K562 (cell line): ENCODE measurements at regions not wholly inside any gene's neighbourhood (a gene's known extent, or its start where the extent isn't known, plus 50 kb on each side); places are given as distances from the start of the nearest gene placed in this dataset.

Source experiments
- ATAC-seq: fragments of 200-7000 bp; cut with Tn5 transposase; 3 replicates; pipeline ENCODE4 v1.9.1; 2020; ENCODE audit warnings: moderate library complexity
- BruUV-seq: library from RNA; stranded (reverse); fragments of 400-500 nt; replicated peaks from 2 replicates; lab custom pipeline; 2021; lab: Mats Ljungman, UMichigan
- CTCF ChIA-PET: fragments of 300-600 bp; formaldehyde crosslinking; extraction: SDS; loops from one replicate; lab custom pipeline; 2021; ENCODE audit warnings: low intra/inter-chr PET ratio; lab: Yijun Ruan, JAX
- POLR2A ChIA-PET: fragments of 300-600, 350-650 bp; sonication (Branson Sonifier 250); formaldehyde crosslinking; extraction: SDS; loops from one replicate; lab custom pipeline; 2021; ENCODE audit warnings: antibody characterized with exemption, inconsistent platforms; lab: Yijun Ruan, JAX
- DNase-seq, 4 experiments: peaks; one replicate each; pipeline versions ENCODE4 v3.0.0 to v3.0.0-alpha.2; 2011 to 2018; ENCODE audit warnings: low spot score in 3 of 4, mixed read lengths in 3 of 4; ENCODE audit errors: extremely low read depth in 1 of 4
- FAIRE-seq: peaks from 2 replicates; lab custom pipeline; 2011; peaks lifted over from hg19 to GRCh38; lab: Jason Lieb, UNC
- H2AFZ ChIP-seq: 2 replicates; pipeline ENCODE4 v1.6.0; 2011; ENCODE audit warnings: low read depth, low read length, control low read depth, inconsistent platforms
- H3K27ac ChIP-seq: fragments of 200-600 bp; 3 replicates; pipeline ENCODE4 v1.8.0; 2011; ENCODE audit warnings: low read depth, mild to moderate bottlenecking, control low read depth, inconsistent platforms, low read length, moderate library complexity, mixed read lengths; ENCODE audit errors: extremely low read depth
- H3K27me3 ChIP-seq, 2 experiments: fragments of 300-600 bp in 1 of 2; 2 replicates in 1 of 2; 3 replicates in 1 of 2; pipeline versions ENCODE4 v1.6.0 to v1.8.0; 2011; ENCODE audit warnings: inconsistent platforms in 2 of 2, low read length in 2 of 2, mild to moderate bottlenecking in 1 of 2, mixed read lengths in 1 of 2, moderate library complexity in 1 of 2; ENCODE audit not compliant: control insufficient read depth in 2 of 2, insufficient read depth in 2 of 2
- H3K36me3 ChIP-seq: fragments of 300-600 bp; 3 replicates; pipeline ENCODE4 v1.8.0; 2011; ENCODE audit warnings: mild to moderate bottlenecking, low read length, inconsistent platforms; ENCODE audit not compliant: control insufficient read depth, insufficient read depth
- H3K4me1 ChIP-seq, 2 experiments: fragments of 200-600 bp in 1 of 2; replicated peaks in 1 of 2; 2 replicates in 1 of 2; 3 replicates in 1 of 2; pipeline versions ENCODE4 v1.5.1 to v1.8.0; 2011; ENCODE audit warnings: inconsistent platforms in 2 of 2, low read length in 2 of 2, mild to moderate bottlenecking in 1 of 2, mixed read lengths in 1 of 2, moderate library complexity in 1 of 2; ENCODE audit not compliant: control insufficient read depth in 2 of 2, insufficient read depth in 2 of 2
- H3K4me2 ChIP-seq: 2 replicates; pipeline ENCODE4 v1.6.1; 2011; ENCODE audit warnings: low read length, control low read depth, inconsistent platforms, mixed read lengths; ENCODE audit not compliant: insufficient read depth
- H3K4me3 ChIP-seq: fragments of 200-600 bp; sonication (generic), shearing (Covaris generic); 2 replicates; pipeline ENCODE4 v1.5.1; 2016; ENCODE audit warnings: control low read depth, inconsistent platforms
- H3K79me2 ChIP-seq: fragments of 200-600 bp; 3 replicates; pipeline ENCODE4 v1.8.0; 2011; ENCODE audit warnings: low read length, inconsistent platforms; ENCODE audit not compliant: control insufficient read depth, insufficient read depth
- H3K9ac ChIP-seq, 2 experiments: 2 replicates each; pipeline versions ENCODE4 v1.6.0 to v1.6.1; 2011; ENCODE audit warnings: low read depth in 2 of 2, low read length in 2 of 2, control low read depth in 1 of 2, inconsistent platforms in 1 of 2, mild to moderate bottlenecking in 1 of 2, mixed read lengths in 1 of 2; ENCODE audit not compliant: insufficient read depth in 1 of 2
- H3K9me1 ChIP-seq: one replicate; pipeline ENCODE4 v1.6.0; 2011; ENCODE audit warnings: inconsistent platforms, mild to moderate bottlenecking, low read length, moderate library complexity; ENCODE audit not compliant: control insufficient read depth, insufficient read depth
- H3K9me3 ChIP-seq: replicated peaks from 2 replicates; pipeline ENCODE4 v1.5.1; 2011; ENCODE audit warnings: low read depth, low read length, inconsistent platforms; ENCODE audit not compliant: control insufficient read depth, insufficient read depth
- H4K20me1 ChIP-seq: replicated peaks from 2 replicates; pipeline ENCODE4 v1.6.1; 2011; ENCODE audit warnings: low read length, inconsistent platforms, mixed read lengths; ENCODE audit not compliant: control insufficient read depth, insufficient read depth
- ATF1 ChIP-seq, 2 experiments: fragments of 450-650 bp in 1 of 2; IDR thresholded peaks; 2 replicates each; pipeline ENCODE4 v1.6.1; 2016; ENCODE audit warnings: missing compliant biosample characterization in 1 of 2, missing genetic modification characterization in 1 of 2
- CREB3 ChIP-seq: fragments of 450-650 bp; conservative IDR thresholded peaks from 2 replicates; pipeline ENCODE4 v1.6.1; 2016; ENCODE audit warnings: missing genetic modification characterization, low read depth, mild to moderate bottlenecking, missing compliant biosample characterization, moderate library complexity
- DACH1 ChIP-seq: fragments of 450-650 bp; IDR thresholded peaks from 2 replicates; pipeline ENCODE4 v1.6.1; 2018; ENCODE audit not compliant: partially characterized antibody
- E2F1 ChIP-seq: sonication (generic); formaldehyde crosslinking; IDR thresholded peaks from 2 replicates; pipeline ENCODE4 v1.8.1; 2023; ENCODE audit warnings: mild to moderate bottlenecking, missing genetic modification reagents, moderate library complexity
- GABPB1 ChIP-seq: sonication (generic); formaldehyde crosslinking; IDR thresholded peaks from 2 replicates; pipeline ENCODE4 v1.8.0; 2022; ENCODE audit warnings: mild to moderate bottlenecking, missing genetic modification reagents
- HNRNPUL1 ChIP-seq: fragments of 200-400 bp; formaldehyde crosslinking; IDR thresholded peaks from 2 replicates; pipeline ENCODE4 v1.6.1; 2017; ENCODE audit warnings: low read length
- PKNOX1 ChIP-seq: fragments of 450-650 bp; IDR thresholded peaks from 2 replicates; pipeline ENCODE4 v1.6.1; 2016
- PREB ChIP-seq: sonication (generic); formaldehyde crosslinking; IDR thresholded peaks from 2 replicates; pipeline ENCODE4 v1.8.1; 2023; ENCODE audit warnings: mild to moderate bottlenecking, missing genetic modification reagents
- SNIP1 ChIP-seq: fragments of 450-650 bp; IDR thresholded peaks from 2 replicates; pipeline ENCODE4 v1.7.1; 2017; ENCODE audit warnings: low read depth, mild to moderate bottlenecking
- SREBF1 ChIP-seq: fragments of 150-350 bp; IDR thresholded peaks from 2 replicates; pipeline ENCODE4 v1.6.1; 2014; ENCODE audit warnings: antibody characterized with exemption, low read depth, low read length, borderline replicate concordance
- TEAD1 ChIP-seq, 2 experiments: fragments of 450-650 bp in 1 of 2; sonication (generic) in 1 of 2; formaldehyde crosslinking; IDR thresholded peaks; 2 replicates each; pipeline versions ENCODE4 v1.4.0 to v1.8.0; 2020 to 2022; ENCODE audit warnings: mild to moderate bottlenecking in 2 of 2, missing genetic modification reagents in 1 of 2
- ZNF444 ChIP-seq: fragments of 250-450 bp; sonication (Bioruptor Pico); IDR thresholded peaks from 2 replicates; pipeline ENCODE4 v1.4.0; 2020; ENCODE audit warnings: mild to moderate bottlenecking, moderate library complexity
- WGBS: fragments of 100-300 bp; shearing (Covaris generic); methylation state at CpG from one replicate; pipeline ENCODE4 v1.1.6; 2016; ENCODE audit warnings: low coverage, mixed read lengths; ENCODE audit not compliant: insufficient coverage; ENCODE audit errors: missing lambda C conversion rate; 5-methylcytosine and 5-hydroxymethylcytosine counted together
- in situ Hi-C: fragments of 300-500 bp; cut with MboI; formaldehyde crosslinking; loops from 4 replicates; pipeline ENCODE4 v1.15.0; 2018; ENCODE audit warnings: inconsistent platforms, mixed read lengths
- intact Hi-C: fragments of 100-400 bp; cut with micrococcal nuclease; formaldehyde crosslinking; loops from 2 replicates; pipeline ENCODE4 v1.14.2; 2022

GRCh38 chr20:55530763-55531162, 474.6 kb downstream of the CBLN4 start:
- Histone ChIP-seq H3K36me3 (no peaks in the 10 kb centered on the region), H3K27me3 (no peaks in the 10 kb centered on the region), H3K4me1 (no peaks in the 10 kb centered on the region), H3K4me3 (no peak overlapping the region), H4K20me1 (no peaks in the 10 kb centered on the region), H3K9me1 (no peaks in the 10 kb centered on the region), H2AFZ (no peak overlapping the region), H3K4me2 (no peak overlapping the region), H3K27ac (no peak overlapping the region), H3K79me2 (no peaks in the 10 kb centered on the region), H3K9ac (no peak overlapping the region), H3K9me3 (peaks cover 4% of the 10 kb centered on the region; the same call in 1 of the 2 replicates)
- ChIA-PET CTCF (no interaction called here), POLR2A (no interaction called here)
- WGBS: 0% methylated on average over 3 of the region's 3 CpGs
- FAIRE-seq (no peak), DNase-seq (no peak), ATAC-seq (no peak)
- TF ChIP-seq PKNOX1 (no peak), CREB3 (tag) (no peak), TEAD1 (CRISPR knock-in tag; IDR thresholded peaks at IDR 0.05) (no peak), HNRNPUL1 (no peak), PREB (CRISPR knock-in tag) (no peak), DACH1 (no peak), SREBF1 (no peak), ZNF444 (CRISPR knock-in tag) (no peak), GABPB1 (CRISPR knock-in tag) (no peak), E2F1 (no peak), SNIP1 (no peak), ATF1 (CRISPR knock-in tag; IDR thresholded peaks at IDR 0.05) (no peak), ATF1 (tag; IDR thresholded peaks at IDR 0.05) (no peak)
- in situ Hi-C loops (no loop called here), intact Hi-C loops (no loop called here)
- BruUV-seq: no TSS peak
